GM12865 (cell line): ENCODE measurements at regions not wholly inside any gene's neighbourhood (a gene's known extent, or its start where the extent isn't known, plus 50 kb on each side); places are given as distances from the start of the nearest gene placed in this dataset.

Experiments used
- DNase-seq: peaks from one replicate; pipeline ENCODE4 v3.0.0; 2010; ENCODE audit warnings: low read depth
- H3K4me3 ChIP-seq: 2 replicates; pipeline ENCODE4 v1.5.1; 2011; ENCODE audit warnings: mild to moderate bottlenecking, low read depth, low read length, control low read depth
- CTCF ChIP-seq: IDR thresholded peaks from 2 replicates; pipeline ENCODE4 v1.5.1; 2011; ENCODE audit warnings: low read length, control low read depth, low read depth, inconsistent platforms; ENCODE audit not compliant: insufficient read depth; ENCODE audit errors: missing control alignments

- TF ChIP-seq CTCF: no peak
- H3K4me3 ChIP-seq: no peak overlapping the region
- DNase-seq: no peak
Measured at GRCh38 chr4:137648531-137648930, 116.2 kb upstream of the PCDH18 start.

GRCh38 chr4:137647375-137647774 lies 115.1 kb upstream of the PCDH18 start:
- no peak for TF ChIP-seq CTCF
- H3K4me3 ChIP-seq: no peak overlapping the region
- peak; percentile 75 for DNase-seq

GRCh38 chr4:137644201-137644600 lies 111.9 kb upstream of the PCDH18 start:
- no peak for TF ChIP-seq CTCF
- no peak overlapping the region for H3K4me3 ChIP-seq
- no peak for DNase-seq

GRCh38 chr4:137641544-137641943 lies 109.2 kb upstream of the PCDH18 start:
- no peak for DNase-seq
- TF ChIP-seq CTCF: no peak
- no peak overlapping the region for H3K4me3 ChIP-seq

- no peak overlapping the region for H3K4me3 ChIP-seq
- TF ChIP-seq CTCF: no peak
- no peak for DNase-seq
Measured at GRCh38 chr4:137640838-137641158, 108.5 kb upstream of the PCDH18 start.

GRCh38 chr4:137640156-137640837 lies 108.0 kb upstream of the PCDH18 start:
- DNase-seq: peak; percentile 21
- no peak overlapping the region for H3K4me3 ChIP-seq
- TF ChIP-seq CTCF: no peak

- no peak for TF ChIP-seq CTCF
- no peak overlapping the region for H3K4me3 ChIP-seq
- peak; percentile 33 for DNase-seq
Measured at GRCh38 chr4:137638934-137639333, 106.6 kb upstream of the PCDH18 start.
